ENCODE measurements at regions not wholly inside any gene's neighbourhood (a gene's known extent, or its start where the extent isn't known, plus 50 kb on each side); places are given as distances from the start of the nearest gene placed in this dataset.

- TF ChIP-seq POLR2A (IDR thresholded peaks at IDR 0.05) (no peak), POLR2AphosphoS5 (IDR thresholded peaks at IDR 0.05) (no peak)
- TF ChIP-seq, protein P1, sequence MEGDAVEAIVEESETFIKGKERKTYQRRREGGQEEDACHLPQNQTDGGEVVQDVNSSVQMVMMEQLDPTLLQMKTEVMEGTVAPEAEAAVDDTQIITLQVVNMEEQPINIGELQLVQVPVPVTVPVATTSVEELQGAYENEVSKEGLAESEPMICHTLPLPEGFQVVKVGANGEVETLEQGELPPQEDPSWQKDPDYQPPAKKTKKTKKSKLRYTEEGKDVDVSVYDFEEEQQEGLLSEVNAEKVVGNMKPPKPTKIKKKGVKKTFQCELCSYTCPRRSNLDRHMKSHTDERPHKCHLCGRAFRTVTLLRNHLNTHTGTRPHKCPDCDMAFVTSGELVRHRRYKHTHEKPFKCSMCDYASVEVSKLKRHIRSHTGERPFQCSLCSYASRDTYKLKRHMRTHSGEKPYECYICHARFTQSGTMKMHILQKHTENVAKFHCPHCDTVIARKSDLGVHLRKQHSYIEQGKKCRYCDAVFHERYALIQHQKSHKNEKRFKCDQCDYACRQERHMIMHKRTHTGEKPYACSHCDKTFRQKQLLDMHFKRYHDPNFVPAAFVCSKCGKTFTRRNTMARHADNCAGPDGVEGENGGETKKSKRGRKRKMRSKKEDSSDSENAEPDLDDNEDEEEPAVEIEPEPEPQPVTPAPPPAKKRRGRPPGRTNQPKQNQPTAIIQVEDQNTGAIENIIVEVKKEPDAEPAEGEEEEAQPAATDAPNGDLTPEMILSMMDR (IDR thresholded peaks at IDR 0.05): no peak
Observed at GRCh38 chr18:78686976-78687685, 292.5 kb upstream of the SALL3 start.
